K562 (cell line): ENCODE measurements at regions not wholly inside any gene's neighbourhood (a gene's known extent, or its start where the extent isn't known, plus 50 kb on each side); places are given as distances from the start of the nearest gene placed in this dataset.

Source experiments
- ATAC-seq: fragments of 200-7000 bp; cut with Tn5 transposase; 3 replicates; pipeline ENCODE4 v1.9.1; 2020; ENCODE audit warnings: moderate library complexity
- BruUV-seq: library from RNA; stranded (reverse); fragments of 400-500 nt; replicated peaks from 2 replicates; lab custom pipeline; 2021; lab: Mats Ljungman, UMichigan
- CTCF ChIA-PET: fragments of 300-600 bp; formaldehyde crosslinking; extraction: SDS; loops from one replicate; lab custom pipeline; 2021; ENCODE audit warnings: low intra/inter-chr PET ratio; lab: Yijun Ruan, JAX
- POLR2A ChIA-PET: fragments of 300-600, 350-650 bp; sonication (Branson Sonifier 250); formaldehyde crosslinking; extraction: SDS; loops from one replicate; lab custom pipeline; 2021; ENCODE audit warnings: antibody characterized with exemption, inconsistent platforms; lab: Yijun Ruan, JAX
- DNase-seq, 4 experiments: peaks; one replicate each; pipeline versions ENCODE4 v3.0.0 to v3.0.0-alpha.2; 2011 to 2018; ENCODE audit warnings: low spot score in 3 of 4, mixed read lengths in 3 of 4; ENCODE audit errors: extremely low read depth in 1 of 4
- FAIRE-seq: peaks from 2 replicates; lab custom pipeline; 2011; peaks lifted over from hg19 to GRCh38; lab: Jason Lieb, UNC
- H2AFZ ChIP-seq: 2 replicates; pipeline ENCODE4 v1.6.0; 2011; ENCODE audit warnings: low read depth, low read length, control low read depth, inconsistent platforms
- H3K27ac ChIP-seq: fragments of 200-600 bp; 3 replicates; pipeline ENCODE4 v1.8.0; 2011; ENCODE audit warnings: low read depth, mild to moderate bottlenecking, control low read depth, inconsistent platforms, low read length, moderate library complexity, mixed read lengths; ENCODE audit errors: extremely low read depth
- H3K27me3 ChIP-seq, 2 experiments: fragments of 300-600 bp in 1 of 2; 2 replicates in 1 of 2; 3 replicates in 1 of 2; pipeline versions ENCODE4 v1.6.0 to v1.8.0; 2011; ENCODE audit warnings: inconsistent platforms in 2 of 2, low read length in 2 of 2, mild to moderate bottlenecking in 1 of 2, mixed read lengths in 1 of 2, moderate library complexity in 1 of 2; ENCODE audit not compliant: control insufficient read depth in 2 of 2, insufficient read depth in 2 of 2
- H3K36me3 ChIP-seq: fragments of 300-600 bp; 3 replicates; pipeline ENCODE4 v1.8.0; 2011; ENCODE audit warnings: mild to moderate bottlenecking, low read length, inconsistent platforms; ENCODE audit not compliant: control insufficient read depth, insufficient read depth
- H3K4me1 ChIP-seq, 2 experiments: fragments of 200-600 bp in 1 of 2; replicated peaks in 1 of 2; 2 replicates in 1 of 2; 3 replicates in 1 of 2; pipeline versions ENCODE4 v1.5.1 to v1.8.0; 2011; ENCODE audit warnings: inconsistent platforms in 2 of 2, low read length in 2 of 2, mild to moderate bottlenecking in 1 of 2, mixed read lengths in 1 of 2, moderate library complexity in 1 of 2; ENCODE audit not compliant: control insufficient read depth in 2 of 2, insufficient read depth in 2 of 2
- H3K4me2 ChIP-seq: 2 replicates; pipeline ENCODE4 v1.6.1; 2011; ENCODE audit warnings: low read length, control low read depth, inconsistent platforms, mixed read lengths; ENCODE audit not compliant: insufficient read depth
- H3K4me3 ChIP-seq: fragments of 200-600 bp; sonication (generic), shearing (Covaris generic); 2 replicates; pipeline ENCODE4 v1.5.1; 2016; ENCODE audit warnings: control low read depth, inconsistent platforms
- H3K79me2 ChIP-seq: fragments of 200-600 bp; 3 replicates; pipeline ENCODE4 v1.8.0; 2011; ENCODE audit warnings: low read length, inconsistent platforms; ENCODE audit not compliant: control insufficient read depth, insufficient read depth
- H3K9ac ChIP-seq, 2 experiments: 2 replicates each; pipeline versions ENCODE4 v1.6.0 to v1.6.1; 2011; ENCODE audit warnings: low read depth in 2 of 2, low read length in 2 of 2, control low read depth in 1 of 2, inconsistent platforms in 1 of 2, mild to moderate bottlenecking in 1 of 2, mixed read lengths in 1 of 2; ENCODE audit not compliant: insufficient read depth in 1 of 2
- H3K9me1 ChIP-seq: one replicate; pipeline ENCODE4 v1.6.0; 2011; ENCODE audit warnings: inconsistent platforms, mild to moderate bottlenecking, low read length, moderate library complexity; ENCODE audit not compliant: control insufficient read depth, insufficient read depth
- H3K9me3 ChIP-seq: replicated peaks from 2 replicates; pipeline ENCODE4 v1.5.1; 2011; ENCODE audit warnings: low read depth, low read length, inconsistent platforms; ENCODE audit not compliant: control insufficient read depth, insufficient read depth
- H4K20me1 ChIP-seq: replicated peaks from 2 replicates; pipeline ENCODE4 v1.6.1; 2011; ENCODE audit warnings: low read length, inconsistent platforms, mixed read lengths; ENCODE audit not compliant: control insufficient read depth, insufficient read depth
- ATF3 ChIP-seq, 2 experiments: fragments of 450-650 bp in 1 of 2; sonication (generic) in 1 of 2; formaldehyde crosslinking in 1 of 2; IDR thresholded peaks in 1 of 2; conservative IDR thresholded peaks in 1 of 2; 2 replicates each; pipeline versions ENCODE4 v1.6.1 to v1.8.1; 2016 to 2023; ENCODE audit warnings: mild to moderate bottlenecking in 2 of 2, moderate library complexity in 2 of 2, inconsistent platforms in 1 of 2, missing genetic modification reagents in 1 of 2
- BRF2 ChIP-seq: IDR thresholded peaks from 3 replicates; pipeline ENCODE4 v1.6.1; 2011; ENCODE audit warnings: borderline replicate concordance, mild to moderate bottlenecking; ENCODE audit not compliant: insufficient read length, insufficient read depth
- CEBPB ChIP-seq: fragments of 450-650 bp; IDR thresholded peaks from 2 replicates; pipeline ENCODE4 v1.6.1; 2016; ENCODE audit warnings: missing genetic modification characterization, missing compliant biosample characterization
- CEBPG ChIP-seq, 3 experiments: fragments of 200-800 bp in 1 of 3; sonication (Bioruptor generic) in 1 of 3; sonication (generic) in 1 of 3; formaldehyde crosslinking in 1 of 3; IDR thresholded peaks in 2 of 3; conservative IDR thresholded peaks in 1 of 3; 2 replicates each; pipeline versions ENCODE4 v1.6.1 to v1.8.0; 2016 to 2022; ENCODE audit warnings: missing compliant biosample characterization in 2 of 3, missing genetic modification characterization in 2 of 3, mild to moderate bottlenecking in 1 of 3, missing genetic modification reagents in 1 of 3
- NR1H2 ChIP-seq: sonication (generic); formaldehyde crosslinking; IDR thresholded peaks from 2 replicates; pipeline ENCODE4 v1.4.0; 2020; ENCODE audit warnings: mild to moderate bottlenecking, missing genetic modification reagents
- RHOXF2B ChIP-seq: fragments of 250-450 bp; sonication (Bioruptor Pico); conservative IDR thresholded peaks from 2 replicates; pipeline ENCODE4 v1.5.1; 2021
- ZNF121 ChIP-seq: sonication (generic); formaldehyde crosslinking; conservative IDR thresholded peaks from 2 replicates; pipeline ENCODE4 v1.8.0; 2022; ENCODE audit warnings: missing genetic modification reagents
- ZNF140 ChIP-seq: fragments of 250-450 bp; sonication (Bioruptor Pico); IDR thresholded peaks from 2 replicates; pipeline ENCODE4 v1.8.0; 2021; ENCODE audit warnings: moderate library complexity, mild to moderate bottlenecking, inconsistent platforms
- ZNF445 ChIP-seq: fragments of 250-450 bp; sonication (Bioruptor Pico); IDR thresholded peaks from 2 replicates; pipeline ENCODE4 v1.4.0; 2020; ENCODE audit warnings: low read depth, mild to moderate bottlenecking, moderate library complexity
- WGBS: fragments of 100-300 bp; shearing (Covaris generic); methylation state at CpG from one replicate; pipeline ENCODE4 v1.1.6; 2016; ENCODE audit warnings: low coverage, mixed read lengths; ENCODE audit not compliant: insufficient coverage; ENCODE audit errors: missing lambda C conversion rate; 5-methylcytosine and 5-hydroxymethylcytosine counted together
- in situ Hi-C: fragments of 300-500 bp; cut with MboI; formaldehyde crosslinking; loops from 4 replicates; pipeline ENCODE4 v1.15.0; 2018; ENCODE audit warnings: inconsistent platforms, mixed read lengths
- intact Hi-C: fragments of 100-400 bp; cut with micrococcal nuclease; formaldehyde crosslinking; loops from 2 replicates; pipeline ENCODE4 v1.14.2; 2022

- no TSS peak for BruUV-seq
- Histone ChIP-seq H3K27ac (no peak overlapping the region), H3K36me3 (no peaks in the 10 kb centered on the region), H4K20me1 (no peaks in the 10 kb centered on the region), H3K9me3 (no peaks in the 10 kb centered on the region), H3K4me3 (no peak overlapping the region), H3K79me2 (no peaks in the 10 kb centered on the region), H3K4me1 (no peaks in the 10 kb centered on the region), H3K27me3 (no peaks in the 10 kb centered on the region), H3K9me1 (no peaks in the 10 kb centered on the region), H2AFZ (no peak overlapping the region), H3K4me2 (no peak overlapping the region), H3K9ac (no peak overlapping the region)
- intact Hi-C loops = no loop called here
- WGBS = 27% methylated on average over 2 of the region's 2 CpGs
- FAIRE-seq (no peak), DNase-seq (no peak), ATAC-seq (no peak)
- ChIA-PET POLR2A (interaction anchor here (0.6 kb wide), 1 partner anchor 16 kb away, joined by 3 read pairs; no protein-coding TSS in a partner anchor), CTCF (no interaction called here)
- in situ Hi-C loops = no loop called here
- no peak for TF ChIP-seq BRF2
- no peak for TF ChIP-seq NR1H2 (CRISPR knock-in tag)
- TF ChIP-seq ZNF140 (CRISPR knock-in tag) = no peak
- peak; percentile 60 for TF ChIP-seq CEBPB
- TF ChIP-seq ZNF445 (CRISPR knock-in tag) = peak; percentile 12; the same call in 1 of the 2 replicates
- TF ChIP-seq RHOXF2B = no peak
- TF ChIP-seq ZNF121 = no peak
- TF ChIP-seq ATF3 (IDR thresholded peaks at IDR 0.05) = peak; percentile 12; the same call in 1 of the 2 replicates
- no peak for TF ChIP-seq ATF3 (CRISPR knock-in tag; conservative IDR thresholded peaks at IDR 0.05)
- no peak for TF ChIP-seq CEBPG (CRISPR knock-in tag; IDR thresholded peaks at IDR 0.05)
- TF ChIP-seq CEBPG (tag; conservative IDR thresholded peaks at IDR 0.05 in 1 of 2, IDR thresholded peaks at IDR 0.05 in 1 of 2) = peak in 1 of 2 experiments; percentile 42; a peak in 1 of 4 replicates
- TF ChIP-seq, all 486 proteins: peak for 4
These were observed 139.1 kb downstream of the DUSP10 start for GRCh38 chr1:221602830-221603229.
